NCI-H2107 (cell line): ENCODE measurements at regions not wholly inside any gene's neighbourhood (a gene's known extent, or its start where the extent isn't known, plus 50 kb on each side); places are given as distances from the start of the nearest gene placed in this dataset.
"Not testable (repeated sequence)": the region's sequence is repeated elsewhere in the genome, so short reads cannot be mapped to it uniquely, and the experiment has no call there.

Experiments
- DNase-seq: peaks from one replicate; lab custom pipeline; 2025; lab: John Stamatoyannopoulos, UW

- DNase-seq = no peak
Measured at GRCh38 chr11:39462506-39462905, 1996.9 kb downstream of the LRRC4C start.

GRCh38 chr11:39461066-39461465 lies 1998.4 kb downstream of the LRRC4C start:
- no peak for DNase-seq

- DNase-seq = no peak
Measured at GRCh38 chr11:39459606-39460005, 1999.8 kb downstream of the LRRC4C start.

GRCh38 chr11:39458481-39458880 lies 2001.0 kb downstream of the LRRC4C start:
- DNase-seq = no peak

- no peak for DNase-seq
Measured at GRCh38 chr11:39443424-39444022, 2015.9 kb downstream of the LRRC4C start.

GRCh38 chr11:39442177-39442576 lies 2017.3 kb downstream of the LRRC4C start:
- no peak for DNase-seq

- DNase-seq = no peak
Measured at GRCh38 chr11:39435641-39436040, 2023.8 kb downstream of the LRRC4C start.

GRCh38 chr11:39434466-39434865 lies 2025.0 kb downstream of the LRRC4C start:
- DNase-seq = no peak

GRCh38 chr11:39432929-39433328 lies 2026.5 kb downstream of the LRRC4C start:
- no peak for DNase-seq

GRCh38 chr11:39425226-39425625 lies 2034.2 kb downstream of the LRRC4C start:
- no peak for DNase-seq

- no peak for DNase-seq
Measured at GRCh38 chr11:39412117-39412516, 2047.3 kb downstream of the LRRC4C start.

GRCh38 chr11:39385911-39386310 lies 2073.5 kb downstream of the LRRC4C start:
- no peak for DNase-seq

GRCh38 chr11:39374963-39375698 lies 2084.3 kb downstream of the LRRC4C start:
- DNase-seq = no peak

- no peak for DNase-seq
Measured at GRCh38 chr11:39367534-39367933, 2091.9 kb downstream of the LRRC4C start.

GRCh38 chr11:39365809-39366436 lies 2093.5 kb downstream of the LRRC4C start:
- no peak for DNase-seq

- DNase-seq = no peak
Measured at GRCh38 chr11:39363571-39363970, 2095.9 kb downstream of the LRRC4C start.

GRCh38 chr11:39361557-39361956 lies 2097.9 kb downstream of the LRRC4C start:
- no peak for DNase-seq

GRCh38 chr11:39345834-39346442 lies 2113.5 kb downstream of the LRRC4C start:
- no peak for DNase-seq

GRCh38 chr11:39341461-39341860 lies 2118.0 kb downstream of the LRRC4C start:
- no peak for DNase-seq

- not testable (repeated sequence) for DNase-seq
Measured at GRCh38 chr11:39333006-39333405, 2126.4 kb downstream of the LRRC4C start.

- no peak for DNase-seq
Measured at GRCh38 chr11:39327302-39327701, 2132.2 kb downstream of the LRRC4C start.

- not testable (repeated sequence) for DNase-seq
Measured at GRCh38 chr11:39311888-39312287, 2147.6 kb downstream of the LRRC4C start.

- no peak for DNase-seq
Measured at GRCh38 chr11:39304586-39304985, 2154.9 kb downstream of the LRRC4C start.
